Karpas-422 (cell line): ENCODE measurements at regions not wholly inside any gene's neighbourhood (a gene's known extent, or its start where the extent isn't known, plus 50 kb on each side); places are given as distances from the start of the nearest gene placed in this dataset.

Source experiments
- DNase-seq: peaks from one replicate; pipeline ENCODE4 v3.0.0-alpha.2; 2015
- H2AFZ ChIP-seq: fragments of 200-600 bp; sonication (generic); 2 replicates; pipeline ENCODE4 v1.6.1; 2014; ENCODE audit warnings: antibody characterized with exemption, low read length, mixed read lengths
- H3K27ac ChIP-seq: fragments of 200-600 bp; sonication (generic); 2 replicates; pipeline ENCODE4 v1.5.1; 2014; ENCODE audit warnings: mild to moderate bottlenecking, low read length, moderate library complexity
- H3K27me3 ChIP-seq: fragments of 200-600 bp; sonication (generic); 2 replicates; pipeline ENCODE4 v1.6.1; 2014; ENCODE audit warnings: low read length, mixed read lengths
- H3K36me3 ChIP-seq: fragments of 200-600 bp; sonication (generic); 2 replicates; pipeline ENCODE4 v1.6.1; 2014; ENCODE audit warnings: low read length, mixed read lengths; ENCODE audit not compliant: insufficient read depth
- H3K4me1 ChIP-seq: fragments of 200-600 bp; sonication (generic); 2 replicates; pipeline ENCODE4 v1.6.1; 2014; ENCODE audit warnings: mild to moderate bottlenecking, low read length, mixed read lengths
- H3K4me2 ChIP-seq: fragments of 200-600 bp; sonication (generic); 2 replicates; pipeline ENCODE4 v1.6.1; 2014; ENCODE audit warnings: low read length, low read depth, mild to moderate bottlenecking; ENCODE audit not compliant: poor library complexity, severe bottlenecking
- H3K4me3 ChIP-seq: fragments of 200-600 bp; sonication (generic); 2 replicates; pipeline ENCODE4 v1.5.1; 2014; ENCODE audit warnings: mild to moderate bottlenecking, antibody characterized with exemption, low read length, mixed read lengths
- H3K79me2 ChIP-seq: fragments of 200-600 bp; sonication (generic); 2 replicates; pipeline ENCODE4 v1.6.1; 2014; ENCODE audit warnings: mild to moderate bottlenecking, low read length, mixed read lengths
- H3K9ac ChIP-seq: fragments of 200-600 bp; sonication (generic); 2 replicates; pipeline ENCODE4 v1.6.0; 2014; ENCODE audit warnings: low read length
- H3K9me2 ChIP-seq: fragments of 200-600 bp; sonication (generic), shearing (Covaris generic); replicated peaks from 2 replicates; pipeline ENCODE4 v1.6.0; 2014; ENCODE audit warnings: mild to moderate bottlenecking, low read length, moderate library complexity; ENCODE audit not compliant: insufficient read depth
- H3K9me3 ChIP-seq: fragments of 300-700, 200-600 bp; sonication (generic); 2 replicates; pipeline ENCODE4 v1.6.1; 2014; ENCODE audit warnings: low read length, mixed read lengths
- H4K20me1 ChIP-seq: fragments of 200-600 bp; sonication (generic); 2 replicates; pipeline ENCODE4 v1.6.1; 2014; ENCODE audit warnings: mild to moderate bottlenecking, antibody characterized with exemption, low read length, low read depth; ENCODE audit not compliant: insufficient read depth

GRCh38 chr5:17339841-17340240 lies 122.4 kb downstream of the BASP1 start:
- Histone ChIP-seq H3K4me1 (peaks cover 8% of the 10 kb centered on the region), H3K9me3 (no peaks in the 10 kb centered on the region), H3K79me2 (no peaks in the 10 kb centered on the region), H3K4me3 (no peak overlapping the region), H3K4me2 (no peak overlapping the region), H3K9me2 (no peaks in the 10 kb centered on the region), H3K27me3 (no peaks in the 10 kb centered on the region), H3K27ac (no peak overlapping the region), H2AFZ (no peak overlapping the region), H3K36me3 (no peaks in the 10 kb centered on the region), H4K20me1 (no peaks in the 10 kb centered on the region), H3K9ac (no peak overlapping the region)
- DNase-seq = no peak

- H4K20me1 ChIP-seq = no peaks in the 10 kb centered on the region
- H3K27ac ChIP-seq = no peak overlapping the region
- no peak overlapping the region for H2AFZ ChIP-seq
- no peak overlapping the region for H3K9ac ChIP-seq
- no peak for DNase-seq
- no peaks in the 10 kb centered on the region for H3K9me2 ChIP-seq
- peaks cover 8% of the 10 kb centered on the region for H3K4me1 ChIP-seq
- H3K27me3 ChIP-seq = no peaks in the 10 kb centered on the region
- H3K9me3 ChIP-seq = no peaks in the 10 kb centered on the region
- H3K4me2 ChIP-seq = no peak overlapping the region
- no peaks in the 10 kb centered on the region for H3K36me3 ChIP-seq
- no peaks in the 10 kb centered on the region for H3K79me2 ChIP-seq
- no peak overlapping the region for H3K4me3 ChIP-seq
Observed at GRCh38 chr5:17340379-17340778, 122.9 kb downstream of the BASP1 start.

- Histone ChIP-seq H3K4me1 (peaks cover 8% of the 10 kb centered on the region), H3K9me3 (no peaks in the 10 kb centered on the region), H3K9me2 (no peaks in the 10 kb centered on the region), H3K27me3 (no peaks in the 10 kb centered on the region), H3K79me2 (no peaks in the 10 kb centered on the region), H2AFZ (no peak overlapping the region), H3K9ac (no peak overlapping the region), H3K4me3 (no peak overlapping the region), H3K36me3 (no peaks in the 10 kb centered on the region), H3K27ac (no peak overlapping the region), H3K4me2 (no peak overlapping the region), H4K20me1 (no peaks in the 10 kb centered on the region)
- DNase-seq = no peak
Observed at GRCh38 chr5:17340819-17341218, 123.4 kb downstream of the BASP1 start.

- H3K36me3 ChIP-seq = no peaks in the 10 kb centered on the region
- no peak for DNase-seq
- H4K20me1 ChIP-seq = no peaks in the 10 kb centered on the region
- H3K9me3 ChIP-seq = no peaks in the 10 kb centered on the region
- no peak overlapping the region for H3K27ac ChIP-seq
- H3K4me1 ChIP-seq = peaks cover 5% of the 10 kb centered on the region
- no peak overlapping the region for H3K9ac ChIP-seq
- no peaks in the 10 kb centered on the region for H3K79me2 ChIP-seq
- no peak overlapping the region for H3K4me2 ChIP-seq
- no peak overlapping the region for H3K4me3 ChIP-seq
- no peaks in the 10 kb centered on the region for H3K9me2 ChIP-seq
- H2AFZ ChIP-seq = no peak overlapping the region
- H3K27me3 ChIP-seq = no peaks in the 10 kb centered on the region
Observed at GRCh38 chr5:17343675-17344074, 126.2 kb downstream of the BASP1 start.

- Histone ChIP-seq H3K4me3 (no peak overlapping the region), H3K79me2 (no peaks in the 10 kb centered on the region), H2AFZ (no peak overlapping the region), H3K9me2 (no peaks in the 10 kb centered on the region), H3K9ac (no peak overlapping the region), H3K9me3 (no peaks in the 10 kb centered on the region), H4K20me1 (no peaks in the 10 kb centered on the region), H3K36me3 (no peaks in the 10 kb centered on the region), H3K27ac (no peak overlapping the region), H3K4me1 (peaks cover 11% of the 10 kb centered on the region), H3K27me3 (no peaks in the 10 kb centered on the region), H3K4me2 (no peak overlapping the region)
- no peak for DNase-seq
Observed at GRCh38 chr5:17346811-17347210, 129.4 kb downstream of the BASP1 start.

- no peaks in the 10 kb centered on the region for H3K79me2 ChIP-seq
- H4K20me1 ChIP-seq = no peaks in the 10 kb centered on the region
- no peak for DNase-seq
- H3K4me1 ChIP-seq = peaks cover 6% of the 10 kb centered on the region; the same call in 1 of the 2 replicates
- H3K9me2 ChIP-seq = peaks cover 3% of the 10 kb centered on the region; the same call in 1 of the 2 replicates
- H3K27ac ChIP-seq = no peak overlapping the region
- no peak overlapping the region for H3K4me3 ChIP-seq
- H3K9ac ChIP-seq = no peak overlapping the region
- H3K9me3 ChIP-seq = no peaks in the 10 kb centered on the region
- no peak overlapping the region for H2AFZ ChIP-seq
- H3K36me3 ChIP-seq = no peaks in the 10 kb centered on the region
- H3K27me3 ChIP-seq = no peaks in the 10 kb centered on the region
- H3K4me2 ChIP-seq = no peak overlapping the region
Observed at GRCh38 chr5:17352223-17352622, 134.8 kb downstream of the BASP1 start.

GRCh38 chr5:17354265-17354664 lies 136.8 kb downstream of the BASP1 start:
- Histone ChIP-seq H3K27me3 (no peaks in the 10 kb centered on the region), H3K4me2 (no peak overlapping the region), H3K4me3 (no peak overlapping the region), H4K20me1 (no peaks in the 10 kb centered on the region), H3K36me3 (no peaks in the 10 kb centered on the region), H3K4me1 (peaks cover 5% of the 10 kb centered on the region; the same call in 1 of the 2 replicates), H3K9ac (no peak overlapping the region), H3K9me3 (no peaks in the 10 kb centered on the region), H3K27ac (no peak overlapping the region), H3K79me2 (no peaks in the 10 kb centered on the region), H3K9me2 (peaks cover 3% of the 10 kb centered on the region; the same call in 1 of the 2 replicates), H2AFZ (no peak overlapping the region)
- no peak for DNase-seq

GRCh38 chr5:17355586-17356346 lies 138.3 kb downstream of the BASP1 start:
- H3K4me3 ChIP-seq = no peak overlapping the region
- H3K9me3 ChIP-seq = no peaks in the 10 kb centered on the region
- no peaks in the 10 kb centered on the region for H3K4me1 ChIP-seq
- H3K27ac ChIP-seq = no peak overlapping the region
- no peaks in the 10 kb centered on the region for H4K20me1 ChIP-seq
- no peaks in the 10 kb centered on the region for H3K79me2 ChIP-seq
- H3K9ac ChIP-seq = no peak overlapping the region
- H3K4me2 ChIP-seq = no peak overlapping the region
- H3K9me2 ChIP-seq = peaks cover 3% of the 10 kb centered on the region; the same call in 1 of the 2 replicates
- H2AFZ ChIP-seq = no peak overlapping the region
- no peak for DNase-seq
- H3K36me3 ChIP-seq = no peaks in the 10 kb centered on the region
- no peaks in the 10 kb centered on the region for H3K27me3 ChIP-seq
